GM19240 (cell line): ENCODE measurements at regions not wholly inside any gene's neighbourhood (a gene's known extent, or its start where the extent isn't known, plus 50 kb on each side); places are given as distances from the start of the nearest gene placed in this dataset.

Source experiments
- DNase-seq: peaks from one replicate; pipeline ENCODE4 v3.0.0; 2011; ENCODE audit warnings: low spot score; ENCODE audit not compliant: insufficient read length

GRCh38 chr16:49128740-49129139, 152.9 kb downstream of the CBLN1 start:
- no peak for DNase-seq

GRCh38 chr16:49127103-49127502, 154.5 kb downstream of the CBLN1 start:
- no peak for DNase-seq

GRCh38 chr16:49121636-49122035, 160.0 kb downstream of the CBLN1 start:
- no peak for DNase-seq

GRCh38 chr16:49120631-49121030, 161.0 kb downstream of the CBLN1 start:
- no peak for DNase-seq

- DNase-seq = no peak
Measured at GRCh38 chr16:49116873-49117272, 164.8 kb downstream of the CBLN1 start.

- DNase-seq = no peak
Measured at GRCh38 chr16:49115956-49116355, 165.7 kb downstream of the CBLN1 start.

GRCh38 chr16:49112754-49113153, 168.9 kb downstream of the CBLN1 start:
- no peak for DNase-seq

- DNase-seq = no peak
Measured at GRCh38 chr16:49111351-49111750, 170.3 kb downstream of the CBLN1 start.

- DNase-seq = no peak
Measured at GRCh38 chr16:49108611-49109010, 173.0 kb downstream of the CBLN1 start.

GRCh38 chr16:49103298-49103697, 178.3 kb downstream of the CBLN1 start:
- DNase-seq = no peak

GRCh38 chr16:49101997-49102396, 179.6 kb downstream of the CBLN1 start:
- DNase-seq = no peak

- DNase-seq = no peak
Measured at GRCh38 chr16:49100366-49100765, 181.3 kb downstream of the CBLN1 start.

GRCh38 chr16:49097964-49098363, 183.7 kb downstream of the CBLN1 start:
- no peak for DNase-seq

- DNase-seq = no peak
Measured at GRCh38 chr16:49096176-49096945, 185.3 kb downstream of the CBLN1 start.

GRCh38 chr16:49095539-49095938, 186.1 kb downstream of the CBLN1 start:
- no peak for DNase-seq

GRCh38 chr16:49094471-49094870, 187.2 kb downstream of the CBLN1 start:
- no peak for DNase-seq

- DNase-seq = no peak
Measured at GRCh38 chr16:49093939-49094338, 187.7 kb downstream of the CBLN1 start.

GRCh38 chr16:49092704-49093103, 188.9 kb downstream of the CBLN1 start:
- no peak for DNase-seq

- no peak for DNase-seq
Measured at GRCh38 chr16:49089533-49089932, 192.1 kb downstream of the CBLN1 start.

- DNase-seq = no peak
Measured at GRCh38 chr16:49089039-49089438, 192.6 kb downstream of the CBLN1 start.

- no peak for DNase-seq
Measured at GRCh38 chr16:49085686-49086085, 196.0 kb downstream of the CBLN1 start.

- DNase-seq = no peak
Measured at GRCh38 chr16:49084628-49085390, 196.8 kb downstream of the CBLN1 start.

GRCh38 chr16:49081554-49081953, 200.1 kb downstream of the CBLN1 start:
- no peak for DNase-seq
